Endothelial cell of umbilical vein (primary cell): ENCODE measurements at regions not wholly inside any gene's neighbourhood (a gene's known extent, or its start where the extent isn't known, plus 50 kb on each side); places are given as distances from the start of the nearest gene placed in this dataset.

Experiments used
- BruUV-seq: library from RNA; stranded (reverse); fragments of 400-500 nt; replicated peaks from 2 replicates; lab custom pipeline; 2021; lab: Mats Ljungman, UMichigan
- CTCF ChIA-PET: fragments of 300-600, 350-600 bp; sonication (Branson Sonifier 250); formaldehyde crosslinking; loops from one replicate; lab custom pipeline; 2021; ENCODE audit warnings: antibody characterized with exemption, inconsistent platforms; lab: Charles Lee
- POLR2A ChIA-PET: fragments of 300-600, 350-600 bp; sonication (Branson Sonifier 250); formaldehyde crosslinking; loops from one replicate; lab custom pipeline; 2021; ENCODE audit warnings: antibody characterized with exemption, inconsistent platforms; lab: Charles Lee
- DNase-seq: peaks from one replicate; pipeline ENCODE4 v3.0.0-alpha.2; 2011; ENCODE audit warnings: low read depth, low spot score
- FAIRE-seq: peaks from 2 replicates; lab custom pipeline; 2011; peaks lifted over from hg19 to GRCh38; lab: Jason Lieb, UNC
- H2AFZ ChIP-seq: 2 replicates; pipeline ENCODE4 v1.6.0; 2012; ENCODE audit warnings: low read depth, low read length, control low read depth, inconsistent platforms
- H3K27ac ChIP-seq: 2 replicates; pipeline ENCODE4 v1.5.1; 2011; ENCODE audit warnings: low read depth, mild to moderate bottlenecking, control low read depth, low read length, moderate library complexity; ENCODE audit not compliant: insufficient read depth
- H3K27me3 ChIP-seq, 2 experiments: 2 replicates each; pipeline versions ENCODE4 v1.6.0 to v1.6.1; 2011; ENCODE audit warnings: low read length in 2 of 2, mixed read lengths in 1 of 2; ENCODE audit not compliant: control insufficient read depth in 2 of 2, insufficient read depth in 2 of 2
- H3K36me3 ChIP-seq, 2 experiments: 2 replicates in 1 of 2; 3 replicates in 1 of 2; pipeline ENCODE4 v1.5.1; 2011; ENCODE audit warnings: low read length in 2 of 2, mild to moderate bottlenecking in 1 of 2, moderate library complexity in 1 of 2; ENCODE audit not compliant: control insufficient read depth in 2 of 2, insufficient read depth in 2 of 2; ENCODE audit errors: extremely low read depth in 1 of 2
- H3K4me1 ChIP-seq: 3 replicates; pipeline ENCODE4 v1.5.1; 2011; ENCODE audit warnings: mild to moderate bottlenecking, low read length; ENCODE audit not compliant: control insufficient read depth, insufficient read depth; ENCODE audit errors: extremely low read depth
- H3K4me2 ChIP-seq: 2 replicates; pipeline ENCODE4 v1.6.1; 2011; ENCODE audit warnings: low read length, control low read depth, mixed read lengths; ENCODE audit not compliant: insufficient read depth
- H3K4me3 ChIP-seq, 3 experiments: fragments of 200-600 bp in 1 of 3; sonication (generic), shearing (Covaris generic) in 1 of 3; replicated peaks in 1 of 3; 2 replicates each; pipeline ENCODE4 v1.5.1; 2011 to 2016; ENCODE audit warnings: control low read depth in 3 of 3, low read length in 3 of 3, mild to moderate bottlenecking in 2 of 3, inconsistent platforms in 1 of 3, low read depth in 1 of 3, moderate library complexity in 1 of 3; ENCODE audit not compliant: insufficient read depth in 1 of 3
- H3K79me2 ChIP-seq: 2 replicates; pipeline ENCODE4 v1.6.0; 2012; ENCODE audit warnings: low read length, inconsistent platforms; ENCODE audit not compliant: control insufficient read depth, insufficient read depth
- H3K9ac ChIP-seq: replicated peaks from 2 replicates; pipeline ENCODE3; 2011; ENCODE audit warnings: low read length, control low read depth; ENCODE audit not compliant: insufficient read depth; ENCODE audit errors: extremely low read depth
- H3K9me1 ChIP-seq: replicated peaks from 3 replicates; pipeline ENCODE4 v1.6.0; 2011; ENCODE audit warnings: mild to moderate bottlenecking, low read length; ENCODE audit not compliant: control insufficient read depth, insufficient read depth; ENCODE audit errors: extremely low read depth
- H3K9me3 ChIP-seq: replicated peaks from 2 replicates; pipeline ENCODE4 v1.5.1; 2012; ENCODE audit warnings: low read length, inconsistent platforms; ENCODE audit not compliant: control insufficient read depth, insufficient read depth
- H4K20me1 ChIP-seq: replicated peaks from 2 replicates; pipeline ENCODE3; 2011; ENCODE audit warnings: mild to moderate bottlenecking, low read length; ENCODE audit not compliant: control insufficient read depth, insufficient read depth; ENCODE audit errors: extremely low read depth
- EZH2 ChIP-seq: IDR thresholded peaks from 2 replicates; pipeline ENCODE4 v1.6.1; 2012; ENCODE audit warnings: borderline replicate concordance, low read depth, mild to moderate bottlenecking, moderate library complexity, low read length, inconsistent platforms; ENCODE audit not compliant: severe bottlenecking
- FOS ChIP-seq: IDR thresholded peaks from 2 replicates; pipeline ENCODE4 v1.6.1; 2011; ENCODE audit warnings: mild to moderate bottlenecking, low read length, moderate library complexity, borderline replicate concordance; ENCODE audit not compliant: insufficient read depth
- GATA2 ChIP-seq: IDR thresholded peaks from 2 replicates; pipeline ENCODE4 v1.7.0; 2011; ENCODE audit warnings: low read depth, mild to moderate bottlenecking, moderate library complexity, mixed read lengths, low read length; ENCODE audit not compliant: insufficient read length, insufficient read depth
- JUN ChIP-seq: IDR thresholded peaks from 2 replicates; pipeline ENCODE4 v1.6.1; 2011; ENCODE audit warnings: borderline replicate concordance, low read depth; ENCODE audit not compliant: insufficient read length, insufficient read depth
- MYC ChIP-seq: IDR thresholded peaks from one replicate; pipeline ENCODE4 v1.6.1; 2011; ENCODE audit warnings: mild to moderate bottlenecking, low read depth, low read length
- POLR2A ChIP-seq: IDR thresholded peaks from 2 replicates; pipeline ENCODE4 v1.6.1; 2012; ENCODE audit warnings: low read depth, mild to moderate bottlenecking, control low read depth, low read length
- POLR2AphosphoS5 ChIP-seq: IDR thresholded peaks from 2 replicates; pipeline ENCODE4 v1.6.1; 2012; ENCODE audit warnings: low read depth, mild to moderate bottlenecking, control low read depth, low read length, moderate library complexity; ENCODE audit not compliant: insufficient read depth
- dilution Hi-C: fragments of 300-500 bp; cut with MboI; formaldehyde crosslinking; loops from one replicate; pipeline ENCODE4 v1.15.0; 2019; ENCODE audit warnings: low sequenced_read_pairs; ENCODE audit not compliant: extremely low pct_ligation_motif_present
- intact Hi-C: fragments of 100-400 bp; cut with micrococcal nuclease; formaldehyde crosslinking; loops from one replicate; pipeline ENCODE4 v1.10.0; 2022
- TF ChIP-seq, protein P1 (sequence below): IDR thresholded peaks from 2 replicates; pipeline ENCODE4 v1.6.1; 2011; ENCODE audit not compliant: insufficient read depth, insufficient read length
- TF ChIP-seq, protein P2 (sequence below), 2 donors: IDR thresholded peaks; 1 replicate in 1 of 2; 2 replicates in 1 of 2; pipeline ENCODE4 v1.5.1; 2011; ENCODE audit warnings: low read length in 2 of 2, mild to moderate bottlenecking in 2 of 2, moderate library complexity in 2 of 2, control low read depth in 1 of 2, inconsistent platforms in 1 of 2, low read depth in 1 of 2; ENCODE audit not compliant: insufficient read depth in 1 of 2; ENCODE audit errors: extremely low read depth in 1 of 2

DNA sequence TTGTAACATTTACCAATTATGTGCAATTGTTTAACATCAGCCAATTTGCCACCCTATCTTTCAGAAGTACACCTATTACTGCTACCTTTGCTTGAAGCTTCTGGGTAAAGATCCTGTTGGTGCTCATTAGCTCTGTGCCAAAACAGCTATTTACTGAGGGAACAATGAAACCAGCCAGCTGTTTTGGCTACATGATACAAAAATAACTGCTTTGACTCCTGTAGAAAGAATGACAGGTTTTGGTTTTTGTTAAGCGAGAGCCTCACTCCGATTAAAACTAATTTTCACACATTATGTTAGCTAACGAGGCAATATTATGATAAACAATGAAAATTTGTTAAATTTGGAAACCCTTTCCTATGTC lies 907.0 kb downstream of the EPHA4 start:
- no peaks in the 10 kb centered on the region for H3K27me3 ChIP-seq
- H3K36me3 ChIP-seq: no peaks in the 10 kb centered on the region
- H3K9me1 ChIP-seq: no peaks in the 10 kb centered on the region
- H3K27ac ChIP-seq: no peak overlapping the region
- no peak overlapping the region for H3K4me2 ChIP-seq
- H3K4me1 ChIP-seq: no peaks in the 10 kb centered on the region
- intact Hi-C loops (no loop called here), dilution Hi-C loops (no loop called here)
- H3K9ac ChIP-seq: no peak overlapping the region
- H3K79me2 ChIP-seq: no peaks in the 10 kb centered on the region
- POLR2A ChIA-PET: no interaction called here
- CTCF ChIA-PET: no interaction called here
- no peak overlapping the region for H2AFZ ChIP-seq
- no peak overlapping the region for H3K4me3 ChIP-seq
- no TSS peak for BruUV-seq
- DNase-seq: no peak
- TF ChIP-seq POLR2AphosphoS5 (no peak), MYC (no peak), FOS (no peak), GATA2 (no peak), EZH2 (no peak), JUN (no peak), POLR2A (no peak)
- TF ChIP-seq, protein P1, sequence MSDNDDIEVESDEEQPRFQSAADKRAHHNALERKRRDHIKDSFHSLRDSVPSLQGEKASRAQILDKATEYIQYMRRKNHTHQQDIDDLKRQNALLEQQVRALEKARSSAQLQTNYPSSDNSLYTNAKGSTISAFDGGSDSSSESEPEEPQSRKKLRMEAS: no peak
- TF ChIP-seq, protein P2, sequence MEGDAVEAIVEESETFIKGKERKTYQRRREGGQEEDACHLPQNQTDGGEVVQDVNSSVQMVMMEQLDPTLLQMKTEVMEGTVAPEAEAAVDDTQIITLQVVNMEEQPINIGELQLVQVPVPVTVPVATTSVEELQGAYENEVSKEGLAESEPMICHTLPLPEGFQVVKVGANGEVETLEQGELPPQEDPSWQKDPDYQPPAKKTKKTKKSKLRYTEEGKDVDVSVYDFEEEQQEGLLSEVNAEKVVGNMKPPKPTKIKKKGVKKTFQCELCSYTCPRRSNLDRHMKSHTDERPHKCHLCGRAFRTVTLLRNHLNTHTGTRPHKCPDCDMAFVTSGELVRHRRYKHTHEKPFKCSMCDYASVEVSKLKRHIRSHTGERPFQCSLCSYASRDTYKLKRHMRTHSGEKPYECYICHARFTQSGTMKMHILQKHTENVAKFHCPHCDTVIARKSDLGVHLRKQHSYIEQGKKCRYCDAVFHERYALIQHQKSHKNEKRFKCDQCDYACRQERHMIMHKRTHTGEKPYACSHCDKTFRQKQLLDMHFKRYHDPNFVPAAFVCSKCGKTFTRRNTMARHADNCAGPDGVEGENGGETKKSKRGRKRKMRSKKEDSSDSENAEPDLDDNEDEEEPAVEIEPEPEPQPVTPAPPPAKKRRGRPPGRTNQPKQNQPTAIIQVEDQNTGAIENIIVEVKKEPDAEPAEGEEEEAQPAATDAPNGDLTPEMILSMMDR (IDR thresholded peaks at IDR 0.05; ENCODE audit: extremely low read depth in 1 of 2, insufficient read depth in 1 of 2, low read depth in 1 of 2, low read length in 2 of 2): no peak
- no peaks in the 10 kb centered on the region for H3K9me3 ChIP-seq
- no peak for FAIRE-seq
- no peaks in the 10 kb centered on the region for H4K20me1 ChIP-seq
